GM19372 (cell line): ENCODE measurements at regions not wholly inside any gene's neighbourhood (a gene's known extent, or its start where the extent isn't known, plus 50 kb on each side); places are given as distances from the start of the nearest gene placed in this dataset.
"Not testable (repeated sequence)": the region's sequence is repeated elsewhere in the genome, so short reads cannot be mapped to it uniquely, and the experiment has no call there.

Experiments used
- ATAC-seq: cut with Tn5 transposase; IDR thresholded peaks from one replicate; pipeline ENCODE4 v1.9.1; 2021; ENCODE audit warnings: mild to moderate bottlenecking, low read depth, moderate library complexity; ENCODE audit not compliant: unreplicated experiment

- no peak for ATAC-seq
These were observed 224.5 kb downstream of the RFPL4B start for GRCh38 chr6:112571488-112572270.

GRCh38 chr6:112574190-112574589, 227.1 kb downstream of the RFPL4B start:
- ATAC-seq, result no peak

- no peak for ATAC-seq
These were observed 228.2 kb downstream of the RFPL4B start for GRCh38 chr6:112575309-112575834.

GRCh38 chr6:112576423-112576822, 229.3 kb downstream of the RFPL4B start:
- no peak for ATAC-seq

- ATAC-seq, result no peak
These were observed 232.5 kb downstream of the RFPL4B start for GRCh38 chr6:112579601-112580000.

GRCh38 chr6:112581015-112581414, 233.9 kb downstream of the RFPL4B start:
- no peak for ATAC-seq

- ATAC-seq, result no peak
These were observed 243.2 kb downstream of the RFPL4B start for GRCh38 chr6:112590326-112590725.

- ATAC-seq, result no peak
These were observed 244.2 kb downstream of the RFPL4B start for GRCh38 chr6:112591329-112591728.

GRCh38 chr6:112592159-112592558, 245.0 kb downstream of the RFPL4B start:
- ATAC-seq, result no peak

- ATAC-seq, result no peak
These were observed 247.9 kb downstream of the RFPL4B start for GRCh38 chr6:112594886-112595594.

- no peak for ATAC-seq
These were observed 248.7 kb downstream of the RFPL4B start for GRCh38 chr6:112595841-112596240.

- no peak for ATAC-seq
These were observed 250.0 kb downstream of the RFPL4B start for GRCh38 chr6:112597176-112597575.

GRCh38 chr6:112600168-112600567, 253.0 kb downstream of the RFPL4B start:
- ATAC-seq, result no peak

GRCh38 chr6:112603726-112604125, 256.6 kb downstream of the RFPL4B start:
- ATAC-seq, result no peak

- no peak for ATAC-seq
These were observed 259.7 kb downstream of the RFPL4B start for GRCh38 chr6:112606656-112607435.

GRCh38 chr6:112608925-112609324, 261.8 kb downstream of the RFPL4B start:
- not testable (repeated sequence) for ATAC-seq

GRCh38 chr6:112613410-112613809, 266.3 kb downstream of the RFPL4B start:
- ATAC-seq, result no peak

GRCh38 chr6:112618849-112619248, 271.7 kb downstream of the RFPL4B start:
- ATAC-seq, result no peak

GRCh38 chr6:112620812-112621569, 273.9 kb downstream of the RFPL4B start:
- no peak for ATAC-seq

GRCh38 chr6:112622036-112622435, 274.9 kb downstream of the RFPL4B start:
- ATAC-seq, result no peak
